Panc1 (cell line): ENCODE measurements at regions not wholly inside any gene's neighbourhood (a gene's known extent, or its start where the extent isn't known, plus 50 kb on each side); places are given as distances from the start of the nearest gene placed in this dataset.

Experiments
- ATAC-seq: fragments of 200-7000 bp; cut with Tn5 transposase; 2 replicates; pipeline ENCODE4 v1.9.1; 2020; ENCODE audit warnings: mild to moderate bottlenecking, moderate library complexity
- BruUV-seq: library from RNA; stranded (reverse); fragments of 400-500 nt; replicated peaks from 2 replicates; lab custom pipeline; 2021; lab: Mats Ljungman, UMichigan
- CTCF ChIA-PET: fragments of 300-600 bp; sonication (Branson Sonifier 250); formaldehyde crosslinking; loops from one replicate; lab custom pipeline; 2022; ENCODE audit warnings: antibody characterized with exemption; lab: Charles Lee
- POLR2A ChIA-PET: fragments of 300-600 bp; sonication (Branson Sonifier 250); formaldehyde crosslinking; loops from one replicate; lab custom pipeline; 2022; ENCODE audit warnings: antibody characterized with exemption; lab: Charles Lee
- DNase-seq: peaks from one replicate; pipeline ENCODE4 v3.0.0-alpha.2; 2010; ENCODE audit warnings: low read depth, low spot score
- H3K27ac ChIP-seq: 2 replicates; pipeline ENCODE4 v1.5.1; 2011; ENCODE audit warnings: mild to moderate bottlenecking, low read length, inconsistent platforms
- H3K27me3 ChIP-seq: fragments of 200-500 bp; sonication (Bioruptor generic); 2 replicates; pipeline ENCODE4 v1.6.0; 2014; ENCODE audit warnings: low read length, inconsistent platforms; ENCODE audit not compliant: control insufficient read depth, insufficient read depth
- H3K36me3 ChIP-seq: fragments of 200-500 bp; sonication (Bioruptor generic); 2 replicates; pipeline ENCODE4 v1.5.1; 2014; ENCODE audit warnings: inconsistent platforms, mild to moderate bottlenecking, low read length, moderate library complexity; ENCODE audit not compliant: control insufficient read depth, insufficient read depth
- H3K4me1 ChIP-seq: 2 replicates; pipeline ENCODE4 v1.5.1; 2011; ENCODE audit warnings: inconsistent platforms, mild to moderate bottlenecking, low read length, moderate library complexity; ENCODE audit not compliant: control insufficient read depth, insufficient read depth
- H3K4me3 ChIP-seq, 2 experiments: 2 replicates each; pipeline ENCODE4 v1.5.1; 2011 to 2012; ENCODE audit warnings: low read depth in 2 of 2, low read length in 2 of 2, mild to moderate bottlenecking in 2 of 2, inconsistent platforms in 1 of 2, moderate library complexity in 1 of 2
- H3K9me3 ChIP-seq: fragments of 200-500 bp; sonication (Bioruptor generic); 2 replicates; pipeline ENCODE4 v1.5.1; 2014; ENCODE audit warnings: low read depth, mild to moderate bottlenecking, inconsistent platforms, low read length, moderate library complexity; ENCODE audit not compliant: control insufficient read depth, insufficient read depth
- POLR2AphosphoS5 ChIP-seq: IDR thresholded peaks from 2 replicates; pipeline ENCODE4 v1.6.1; 2012; ENCODE audit warnings: mild to moderate bottlenecking, low read depth, low read length, moderate library complexity
- SIN3A ChIP-seq: IDR thresholded peaks from 2 replicates; pipeline ENCODE4 v1.6.1; 2012; ENCODE audit warnings: low read depth, mild to moderate bottlenecking, low read length, moderate library complexity, borderline replicate concordance; ENCODE audit not compliant: insufficient read depth
- TCF7L2 ChIP-seq: IDR thresholded peaks from 2 replicates; pipeline ENCODE4 v1.6.1; 2011; ENCODE audit warnings: mild to moderate bottlenecking, low read depth, low read length, inconsistent platforms
- in situ Hi-C: cut with HindIII; loops from 2 replicates; pipeline ENCODE4 v1.10.0; 2016; ENCODE audit warnings: low sequenced_read_pairs, low pct_unique_long_range_greater_than_20kb
- intact Hi-C: fragments of 100-400 bp; cut with micrococcal nuclease; formaldehyde crosslinking; loops from one replicate; pipeline ENCODE4 v1.10.0; 2022; ENCODE audit not compliant: unreplicated experiment
- TF ChIP-seq, protein P1 (sequence below), 2 experiments: IDR thresholded peaks; 2 replicates each; pipeline ENCODE4 v1.6.1; 2011 to 2012; ENCODE audit warnings: low read depth in 2 of 2, control low read depth in 1 of 2, low read length in 1 of 2, mild to moderate bottlenecking in 1 of 2, moderate library complexity in 1 of 2; ENCODE audit not compliant: insufficient read depth in 1 of 2
- TF ChIP-seq, protein P2 (sequence below): fragments of 450-650 bp; IDR thresholded peaks from 2 replicates; pipeline ENCODE4 v1.5.1; 2017; ENCODE audit warnings: mild to moderate bottlenecking

DNA sequence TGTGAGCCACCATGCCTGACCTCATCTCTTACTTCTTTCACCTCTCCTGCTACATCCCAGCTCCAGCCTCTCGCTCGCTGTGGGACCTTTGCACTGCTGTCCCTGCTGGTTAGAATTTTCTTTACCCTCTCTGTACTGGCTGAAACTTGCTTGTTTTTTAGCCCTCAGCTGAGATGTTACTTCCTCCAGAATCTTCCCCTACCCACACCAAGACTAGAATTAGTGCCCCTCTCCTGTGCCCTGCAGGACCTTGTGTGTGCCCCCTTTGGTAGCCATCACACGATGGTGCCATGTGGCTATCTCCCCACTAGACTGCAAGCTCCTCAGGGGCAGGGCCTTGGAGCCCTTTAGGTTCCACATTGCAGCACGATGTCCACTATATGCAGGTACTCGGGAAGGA lies 84.1 kb downstream of the AIPL1 start:
- Histone ChIP-seq H3K27ac (no peak overlapping the region), H3K9me3 (no peaks in the 10 kb centered on the region), H3K4me1 (no peaks in the 10 kb centered on the region), H3K4me3 (no peak overlapping the region), H3K36me3 (no peaks in the 10 kb centered on the region), H3K27me3 (no peaks in the 10 kb centered on the region; the same call in 1 of the 2 replicates)
- POLR2A ChIA-PET: interaction anchor here (0.7 kb wide), 1 partner anchor 28 kb away, joined by 3 read pairs; no protein-coding TSS in a partner anchor
- no peak for ATAC-seq
- no TSS peak for BruUV-seq
- no peak for DNase-seq
- intact Hi-C loops: no loop called here
- in situ Hi-C loops: no loop called here
- TF ChIP-seq POLR2AphosphoS5: no peak
- no peak for TF ChIP-seq SIN3A
- TF ChIP-seq TCF7L2: no peak
- TF ChIP-seq, protein P1, sequence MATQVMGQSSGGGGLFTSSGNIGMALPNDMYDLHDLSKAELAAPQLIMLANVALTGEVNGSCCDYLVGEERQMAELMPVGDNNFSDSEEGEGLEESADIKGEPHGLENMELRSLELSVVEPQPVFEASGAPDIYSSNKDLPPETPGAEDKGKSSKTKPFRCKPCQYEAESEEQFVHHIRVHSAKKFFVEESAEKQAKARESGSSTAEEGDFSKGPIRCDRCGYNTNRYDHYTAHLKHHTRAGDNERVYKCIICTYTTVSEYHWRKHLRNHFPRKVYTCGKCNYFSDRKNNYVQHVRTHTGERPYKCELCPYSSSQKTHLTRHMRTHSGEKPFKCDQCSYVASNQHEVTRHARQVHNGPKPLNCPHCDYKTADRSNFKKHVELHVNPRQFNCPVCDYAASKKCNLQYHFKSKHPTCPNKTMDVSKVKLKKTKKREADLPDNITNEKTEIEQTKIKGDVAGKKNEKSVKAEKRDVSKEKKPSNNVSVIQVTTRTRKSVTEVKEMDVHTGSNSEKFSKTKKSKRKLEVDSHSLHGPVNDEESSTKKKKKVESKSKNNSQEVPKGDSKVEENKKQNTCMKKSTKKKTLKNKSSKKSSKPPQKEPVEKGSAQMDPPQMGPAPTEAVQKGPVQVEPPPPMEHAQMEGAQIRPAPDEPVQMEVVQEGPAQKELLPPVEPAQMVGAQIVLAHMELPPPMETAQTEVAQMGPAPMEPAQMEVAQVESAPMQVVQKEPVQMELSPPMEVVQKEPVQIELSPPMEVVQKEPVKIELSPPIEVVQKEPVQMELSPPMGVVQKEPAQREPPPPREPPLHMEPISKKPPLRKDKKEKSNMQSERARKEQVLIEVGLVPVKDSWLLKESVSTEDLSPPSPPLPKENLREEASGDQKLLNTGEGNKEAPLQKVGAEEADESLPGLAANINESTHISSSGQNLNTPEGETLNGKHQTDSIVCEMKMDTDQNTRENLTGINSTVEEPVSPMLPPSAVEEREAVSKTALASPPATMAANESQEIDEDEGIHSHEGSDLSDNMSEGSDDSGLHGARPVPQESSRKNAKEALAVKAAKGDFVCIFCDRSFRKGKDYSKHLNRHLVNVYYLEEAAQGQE (IDR thresholded peaks at IDR 0.05; ENCODE audit: insufficient read depth in 1 of 2, low read depth in 2 of 2, low read length in 1 of 2): no peak
- TF ChIP-seq, protein P2, sequence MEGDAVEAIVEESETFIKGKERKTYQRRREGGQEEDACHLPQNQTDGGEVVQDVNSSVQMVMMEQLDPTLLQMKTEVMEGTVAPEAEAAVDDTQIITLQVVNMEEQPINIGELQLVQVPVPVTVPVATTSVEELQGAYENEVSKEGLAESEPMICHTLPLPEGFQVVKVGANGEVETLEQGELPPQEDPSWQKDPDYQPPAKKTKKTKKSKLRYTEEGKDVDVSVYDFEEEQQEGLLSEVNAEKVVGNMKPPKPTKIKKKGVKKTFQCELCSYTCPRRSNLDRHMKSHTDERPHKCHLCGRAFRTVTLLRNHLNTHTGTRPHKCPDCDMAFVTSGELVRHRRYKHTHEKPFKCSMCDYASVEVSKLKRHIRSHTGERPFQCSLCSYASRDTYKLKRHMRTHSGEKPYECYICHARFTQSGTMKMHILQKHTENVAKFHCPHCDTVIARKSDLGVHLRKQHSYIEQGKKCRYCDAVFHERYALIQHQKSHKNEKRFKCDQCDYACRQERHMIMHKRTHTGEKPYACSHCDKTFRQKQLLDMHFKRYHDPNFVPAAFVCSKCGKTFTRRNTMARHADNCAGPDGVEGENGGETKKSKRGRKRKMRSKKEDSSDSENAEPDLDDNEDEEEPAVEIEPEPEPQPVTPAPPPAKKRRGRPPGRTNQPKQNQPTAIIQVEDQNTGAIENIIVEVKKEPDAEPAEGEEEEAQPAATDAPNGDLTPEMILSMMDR: no peak
- CTCF ChIA-PET: no interaction called here

DNA sequence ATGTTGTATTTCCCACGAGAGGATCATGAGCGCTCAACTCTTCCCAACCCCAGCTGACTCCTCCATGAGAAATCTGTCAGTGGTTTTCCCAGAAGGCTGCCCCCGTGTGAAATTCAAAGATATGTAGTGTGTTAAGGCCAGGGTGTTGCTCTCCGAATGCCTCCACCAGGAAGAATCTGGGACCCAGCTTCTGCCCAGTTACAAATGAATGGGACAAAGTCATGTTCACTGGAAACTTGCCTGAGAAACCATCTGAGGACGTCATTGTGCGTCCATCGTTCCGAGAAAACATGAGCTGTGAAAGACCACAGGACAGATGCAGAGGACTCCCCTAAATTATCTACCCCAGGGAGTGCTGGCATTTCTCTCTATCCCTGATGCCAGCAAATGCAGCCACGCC lies 86.0 kb downstream of the AIPL1 start:
- H3K36me3 ChIP-seq: no peaks in the 10 kb centered on the region
- no TSS peak for BruUV-seq
- ATAC-seq (no peak), DNase-seq (no peak)
- intact Hi-C loops: no loop called here
- TF ChIP-seq SIN3A (no peak), POLR2AphosphoS5 (no peak)
- TF ChIP-seq, protein P2: no peak
- ChIA-PET CTCF (no interaction called here), POLR2A (no interaction called here)
- no peaks in the 10 kb centered on the region for H3K9me3 ChIP-seq
- no peak overlapping the region for H3K4me3 ChIP-seq
- in situ Hi-C loops: no loop called here
- H3K27ac ChIP-seq: no peak overlapping the region
- H3K4me1 ChIP-seq: no peaks in the 10 kb centered on the region
- no peaks in the 10 kb centered on the region; the same call in 1 of the 2 replicates for H3K27me3 ChIP-seq
